Osteoblast (primary cell): ENCODE measurements at regions not wholly inside any gene's neighbourhood (a gene's known extent, or its start where the extent isn't known, plus 50 kb on each side); places are given as distances from the start of the nearest gene placed in this dataset.

ENCODE experiments used
- DNase-seq: peaks from one replicate; pipeline ENCODE4 v3.0.0; 2011; ENCODE audit warnings: low spot score, mixed read lengths; ENCODE audit not compliant: insufficient read length; ENCODE audit errors: missing footprints
- H2AFZ ChIP-seq: 2 replicates; pipeline ENCODE4 v1.6.0; 2011; ENCODE audit warnings: mild to moderate bottlenecking, low read length
- H3K27ac ChIP-seq: 2 replicates; pipeline ENCODE4 v1.5.1; 2011; ENCODE audit warnings: mild to moderate bottlenecking, low read depth, low read length, moderate library complexity
- H3K27me3 ChIP-seq: 2 replicates; pipeline ENCODE4 v1.6.0; 2012; ENCODE audit warnings: mild to moderate bottlenecking, control low read depth, inconsistent platforms, low read length, moderate library complexity; ENCODE audit not compliant: insufficient read depth
- H3K36me3 ChIP-seq: 2 replicates; pipeline ENCODE4 v1.5.1; 2011; ENCODE audit warnings: mild to moderate bottlenecking, low read length, control low read depth, moderate library complexity; ENCODE audit not compliant: insufficient read depth
- H3K4me1 ChIP-seq: 2 replicates; pipeline ENCODE4 v1.5.1; 2011; ENCODE audit warnings: mild to moderate bottlenecking, low read length, control low read depth, moderate library complexity; ENCODE audit not compliant: insufficient read depth
- H3K4me2 ChIP-seq: 2 replicates; pipeline ENCODE4 v1.6.0; 2011; ENCODE audit warnings: mild to moderate bottlenecking, low read length; ENCODE audit not compliant: insufficient read depth
- H3K4me3 ChIP-seq: fragments of 200-600 bp; sonication (generic); 3 replicates; pipeline ENCODE4 v1.5.1; 2012; ENCODE audit warnings: mild to moderate bottlenecking, low read length, inconsistent platforms; ENCODE audit not compliant: insufficient read depth
- H3K79me2 ChIP-seq: 2 replicates; pipeline ENCODE4 v1.6.0; 2012; ENCODE audit warnings: mild to moderate bottlenecking, low read length, control low read depth, inconsistent platforms; ENCODE audit not compliant: insufficient read depth
- H3K9me3 ChIP-seq: 2 replicates; pipeline ENCODE4 v1.5.1; 2011; ENCODE audit warnings: low read depth, low read length, control low read depth
- H4K20me1 ChIP-seq: 2 replicates; pipeline ENCODE4 v1.6.0; 2012; ENCODE audit warnings: mild to moderate bottlenecking, low read length, control low read depth; ENCODE audit not compliant: insufficient read depth
- CTCF ChIP-seq: IDR thresholded peaks from 2 replicates; pipeline ENCODE4 v1.5.1; 2011; ENCODE audit warnings: mild to moderate bottlenecking, low read depth, low read length, moderate library complexity; ENCODE audit errors: extremely low read depth

- no peak for TF ChIP-seq CTCF
Observed at GRCh38 chr16:26211542-26211941, 519.8 kb downstream of the HS3ST4 start.

GRCh38 chr16:26212599-26212998, 520.8 kb downstream of the HS3ST4 start:
- no peaks in the 10 kb centered on the region for H3K36me3 ChIP-seq
- TF ChIP-seq CTCF = no peak
- no peak overlapping the region for H3K27ac ChIP-seq
- no peak for DNase-seq
- no peaks in the 10 kb centered on the region for H3K27me3 ChIP-seq
- H3K79me2 ChIP-seq = no peaks in the 10 kb centered on the region
- no peak overlapping the region for H3K4me3 ChIP-seq
- H4K20me1 ChIP-seq = no peaks in the 10 kb centered on the region
- H3K4me2 ChIP-seq = no peak overlapping the region
- H3K4me1 ChIP-seq = no peaks in the 10 kb centered on the region
- no peaks in the 10 kb centered on the region for H3K9me3 ChIP-seq
- no peak overlapping the region for H2AFZ ChIP-seq

More at GRCh38 chr16:26211542-26211941, 519.8 kb downstream of the HS3ST4 start:
- no peak overlapping the region for H3K4me2 ChIP-seq
- no peak overlapping the region for H3K27ac ChIP-seq
- H3K9me3 ChIP-seq = no peaks in the 10 kb centered on the region
- H3K27me3 ChIP-seq = no peaks in the 10 kb centered on the region
- DNase-seq = no peak
- no peaks in the 10 kb centered on the region for H3K4me1 ChIP-seq
- H2AFZ ChIP-seq = no peak overlapping the region
- no peaks in the 10 kb centered on the region for H3K36me3 ChIP-seq
- no peaks in the 10 kb centered on the region for H3K79me2 ChIP-seq
- no peaks in the 10 kb centered on the region for H4K20me1 ChIP-seq
- H3K4me3 ChIP-seq = no peak overlapping the region

- DNase-seq = no peak
- Histone ChIP-seq H3K27ac (no peak overlapping the region), H4K20me1 (no peaks in the 10 kb centered on the region), H3K4me2 (no peak overlapping the region), H3K9me3 (no peaks in the 10 kb centered on the region), H2AFZ (no peak overlapping the region), H3K79me2 (no peaks in the 10 kb centered on the region), H3K4me3 (no peak overlapping the region), H3K4me1 (no peaks in the 10 kb centered on the region), H3K27me3 (no peaks in the 10 kb centered on the region), H3K36me3 (no peaks in the 10 kb centered on the region)
- no peak for TF ChIP-seq CTCF
Observed at GRCh38 chr16:26214581-26215174, 522.9 kb downstream of the HS3ST4 start.

GRCh38 chr16:26220894-26221293, 529.1 kb downstream of the HS3ST4 start:
- Histone ChIP-seq H3K4me3 (no peak overlapping the region), H3K79me2 (no peaks in the 10 kb centered on the region), H3K36me3 (no peaks in the 10 kb centered on the region), H3K4me1 (no peaks in the 10 kb centered on the region), H3K27me3 (no peaks in the 10 kb centered on the region), H2AFZ (no peak overlapping the region), H3K27ac (no peak overlapping the region), H4K20me1 (no peaks in the 10 kb centered on the region), H3K4me2 (no peak overlapping the region), H3K9me3 (no peaks in the 10 kb centered on the region)
- no peak for DNase-seq
- no peak for TF ChIP-seq CTCF
